ENCODE measurements at regions not wholly inside any gene's neighbourhood (a gene's known extent, or its start where the extent isn't known, plus 50 kb on each side); places are given as distances from the start of the nearest gene placed in this dataset.

GRCh38 chr10:128802062-128802461 lies 665.0 kb upstream of the MGMT start:
- Histone ChIP-seq H3K27ac (no peak overlapping the region), H3K9me3 (no peaks in the 10 kb centered on the region), H3K36me3 (no peaks in the 10 kb centered on the region), H3K4me3 (no peak overlapping the region), H3K27me3 (no peaks in the 10 kb centered on the region), H3K4me1 (no peaks in the 10 kb centered on the region)
- DNase-seq (ENCODE audit: extremely low spot score in 2 of 2) = peak in 1 of 2 donors; percentile 8
- TF ChIP-seq CTCF (IDR thresholded peaks at IDR 0.05) (no peak), POLR2AphosphoS5 (IDR thresholded peaks at IDR 0.05; ENCODE audit: insufficient read depth in 1 of 2, low read depth in 1 of 2) (no peak), POLR2A (IDR thresholded peaks at IDR 0.05) (no peak)
- intact Hi-C loops (cut with DNase I) = no loop called here

GRCh38 chr10:128803790-128804189 lies 663.3 kb upstream of the MGMT start:
- H3K27me3 ChIP-seq = no peaks in the 10 kb centered on the region
- intact Hi-C loops (cut with DNase I) = no loop called here
- H3K9me3 ChIP-seq = no peaks in the 10 kb centered on the region
- no peak overlapping the region for H3K4me3 ChIP-seq
- peak in 1 of 2 donors; percentile 16 for DNase-seq (ENCODE audit: extremely low spot score in 2 of 2)
- no peaks in the 10 kb centered on the region for H3K36me3 ChIP-seq
- H3K27ac ChIP-seq = no peak overlapping the region
- H3K4me1 ChIP-seq = no peaks in the 10 kb centered on the region
- TF ChIP-seq POLR2A (IDR thresholded peaks at IDR 0.05) (no peak), POLR2AphosphoS5 (IDR thresholded peaks at IDR 0.05; ENCODE audit: insufficient read depth in 1 of 2, low read depth in 1 of 2) (no peak), CTCF (IDR thresholded peaks at IDR 0.05) (no peak)

- H3K36me3 ChIP-seq = no peaks in the 10 kb centered on the region
- no peaks in the 10 kb centered on the region for H3K27me3 ChIP-seq
- peak in 1 of 2 donors; percentile 76 for DNase-seq (ENCODE audit: extremely low spot score in 2 of 2)
These were observed 662.6 kb upstream of the MGMT start for GRCh38 chr10:128804411-128804810.

GRCh38 chr10:128808921-128809440 lies 658.1 kb upstream of the MGMT start:
- TF ChIP-seq POLR2A (IDR thresholded peaks at IDR 0.05) (no peak), CTCF (IDR thresholded peaks at IDR 0.05) (no peak), POLR2AphosphoS5 (IDR thresholded peaks at IDR 0.05; ENCODE audit: insufficient read depth in 1 of 2, low read depth in 1 of 2) (no peak)
- Histone ChIP-seq H3K27ac (no peak overlapping the region), H3K27me3 (no peaks in the 10 kb centered on the region), H3K4me1 (no peaks in the 10 kb centered on the region), H3K9me3 (no peaks in the 10 kb centered on the region), H3K4me3 (no peak overlapping the region), H3K36me3 (no peaks in the 10 kb centered on the region)
- intact Hi-C loops (cut with DNase I) = no loop called here
- DNase-seq (ENCODE audit: extremely low spot score in 2 of 2) = no peak

More at GRCh38 chr10:128804411-128804810, 662.6 kb upstream of the MGMT start:
- H3K4me1 ChIP-seq = no peaks in the 10 kb centered on the region
- no peak for TF ChIP-seq POLR2AphosphoS5 (IDR thresholded peaks at IDR 0.05; ENCODE audit: insufficient read depth in 1 of 2, low read depth in 1 of 2)
- no peak for TF ChIP-seq CTCF (IDR thresholded peaks at IDR 0.05)
- no peak for TF ChIP-seq POLR2A (IDR thresholded peaks at IDR 0.05)
- no peaks in the 10 kb centered on the region for H3K9me3 ChIP-seq
- intact Hi-C loops (cut with DNase I) = no loop called here
- no peak overlapping the region for H3K27ac ChIP-seq
- H3K4me3 ChIP-seq = no peak overlapping the region

GRCh38 chr10:128811511-128811910 lies 655.5 kb upstream of the MGMT start:
- no peaks in the 10 kb centered on the region for H3K4me1 ChIP-seq
- intact Hi-C loops (cut with DNase I) = no loop called here
- no peak overlapping the region for H3K4me3 ChIP-seq
- H3K36me3 ChIP-seq = no peaks in the 10 kb centered on the region
- no peaks in the 10 kb centered on the region for H3K27me3 ChIP-seq
- TF ChIP-seq POLR2A (IDR thresholded peaks at IDR 0.05) (no peak), CTCF (IDR thresholded peaks at IDR 0.05) (no peak), POLR2AphosphoS5 (IDR thresholded peaks at IDR 0.05; ENCODE audit: insufficient read depth in 1 of 2, low read depth in 1 of 2) (no peak)
- no peaks in the 10 kb centered on the region for H3K9me3 ChIP-seq
- DNase-seq (ENCODE audit: extremely low spot score in 2 of 2) = no peak
- no peak overlapping the region for H3K27ac ChIP-seq
